ENCODE measurements at regions not wholly inside any gene's neighbourhood (a gene's known extent, or its start where the extent isn't known, plus 50 kb on each side); places are given as distances from the start of the nearest gene placed in this dataset.

DNA sequence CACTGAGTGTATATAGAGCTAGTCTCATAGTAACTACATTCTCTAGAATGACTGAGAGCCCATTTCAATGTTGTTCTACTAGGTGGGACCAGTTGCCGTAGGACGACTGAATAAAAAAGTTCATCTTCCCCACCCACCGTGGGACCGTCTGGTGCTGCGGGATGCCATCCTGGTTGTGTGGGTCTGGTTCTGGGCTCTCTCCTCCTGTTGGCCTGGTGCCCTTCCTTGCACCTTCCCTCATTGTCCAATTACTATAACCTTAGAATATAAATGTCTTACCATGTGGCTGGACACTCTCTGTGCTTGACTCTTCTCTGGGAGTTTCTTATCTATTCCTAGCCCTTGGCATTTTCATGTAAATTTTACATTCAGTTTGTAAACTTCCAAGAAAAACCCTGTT, 344.4 kb downstream of the TCERG1L start:
- Histone ChIP-seq H3K36me3 (no peaks in the 10 kb centered on the region), H3K4me3 (no peak overlapping the region), H3K9me3 (peaks cover 0 to 10% (median 0%) of the 10 kb centered on the region in 4 donors), H3K4me1 (no peaks in the 10 kb centered on the region), H3K27me3 (no peaks in the 10 kb centered on the region), H3K27ac (no peak overlapping the region)
- DNase-seq, result no peak
- TF ChIP-seq, protein P1, sequence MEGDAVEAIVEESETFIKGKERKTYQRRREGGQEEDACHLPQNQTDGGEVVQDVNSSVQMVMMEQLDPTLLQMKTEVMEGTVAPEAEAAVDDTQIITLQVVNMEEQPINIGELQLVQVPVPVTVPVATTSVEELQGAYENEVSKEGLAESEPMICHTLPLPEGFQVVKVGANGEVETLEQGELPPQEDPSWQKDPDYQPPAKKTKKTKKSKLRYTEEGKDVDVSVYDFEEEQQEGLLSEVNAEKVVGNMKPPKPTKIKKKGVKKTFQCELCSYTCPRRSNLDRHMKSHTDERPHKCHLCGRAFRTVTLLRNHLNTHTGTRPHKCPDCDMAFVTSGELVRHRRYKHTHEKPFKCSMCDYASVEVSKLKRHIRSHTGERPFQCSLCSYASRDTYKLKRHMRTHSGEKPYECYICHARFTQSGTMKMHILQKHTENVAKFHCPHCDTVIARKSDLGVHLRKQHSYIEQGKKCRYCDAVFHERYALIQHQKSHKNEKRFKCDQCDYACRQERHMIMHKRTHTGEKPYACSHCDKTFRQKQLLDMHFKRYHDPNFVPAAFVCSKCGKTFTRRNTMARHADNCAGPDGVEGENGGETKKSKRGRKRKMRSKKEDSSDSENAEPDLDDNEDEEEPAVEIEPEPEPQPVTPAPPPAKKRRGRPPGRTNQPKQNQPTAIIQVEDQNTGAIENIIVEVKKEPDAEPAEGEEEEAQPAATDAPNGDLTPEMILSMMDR (IDR thresholded peaks at IDR 0.05), result no peak
- no peak for TF ChIP-seq POLR2A (IDR thresholded peaks at IDR 0.05)

DNA sequence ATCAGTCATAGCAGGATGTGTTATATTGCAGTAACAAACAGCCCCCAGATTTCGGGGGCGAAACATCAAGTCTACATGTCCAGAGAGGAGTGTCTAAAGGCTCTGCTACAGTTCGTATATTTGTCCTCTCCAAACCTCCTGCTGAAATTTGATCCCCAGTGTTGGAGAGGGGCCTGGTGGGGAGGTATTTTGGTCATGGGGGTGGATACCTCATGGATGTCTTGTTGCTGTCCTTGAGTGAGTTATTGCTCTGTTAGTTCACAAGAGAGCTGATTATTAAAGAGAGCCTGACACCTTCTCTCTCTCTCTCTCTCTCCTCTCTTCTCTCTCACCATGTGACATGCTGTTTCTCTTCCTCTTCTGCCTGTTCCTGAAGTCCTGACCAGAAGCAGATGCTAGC, 343.7 kb downstream of the TCERG1L start:
- H3K4me1 ChIP-seq, result no peaks in the 10 kb centered on the region
- no peak overlapping the region for H3K4me3 ChIP-seq
- H3K27ac ChIP-seq, result no peak overlapping the region
- H3K9me3 ChIP-seq, result peaks cover 0 to 10% (median 0%) of the 10 kb centered on the region in 4 donors
- TF ChIP-seq POLR2A (IDR thresholded peaks at IDR 0.05), result no peak
- TF ChIP-seq, protein P1 (IDR thresholded peaks at IDR 0.05), result no peak
- H3K36me3 ChIP-seq, result no peaks in the 10 kb centered on the region
- DNase-seq, result no peak
- H3K27me3 ChIP-seq, result no peaks in the 10 kb centered on the region

DNA sequence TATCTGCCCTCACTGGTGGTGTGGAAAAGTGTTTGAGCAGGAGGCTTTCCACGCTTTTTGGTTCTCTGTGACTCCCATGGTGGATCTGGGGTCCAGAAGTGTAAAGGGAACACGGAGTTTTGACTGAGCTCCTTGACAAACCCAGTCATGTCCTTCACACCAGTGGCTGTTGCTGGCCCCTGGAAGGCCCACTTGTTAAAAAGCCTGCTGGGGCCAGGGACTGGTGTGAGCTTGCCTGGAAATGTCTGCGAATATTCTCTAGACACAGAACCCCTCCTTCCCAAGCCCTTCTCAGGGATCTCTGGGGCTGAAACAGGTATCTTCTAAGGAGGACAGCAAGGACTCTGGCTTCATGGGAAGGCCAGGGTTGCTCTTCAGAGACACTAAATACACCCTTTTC, 343.0 kb downstream of the TCERG1L start:
- H3K27me3 ChIP-seq, result no peaks in the 10 kb centered on the region
- H3K36me3 ChIP-seq, result no peaks in the 10 kb centered on the region
- H3K27ac ChIP-seq, result no peak overlapping the region
- H3K9me3 ChIP-seq, result peaks cover 0 to 9% (median 0%) of the 10 kb centered on the region in 4 donors
- H3K4me3 ChIP-seq, result no peak overlapping the region
- no peak for DNase-seq
- TF ChIP-seq, protein P1 (IDR thresholded peaks at IDR 0.05), result no peak
- TF ChIP-seq POLR2A (IDR thresholded peaks at IDR 0.05), result no peak
- H3K4me1 ChIP-seq, result no peaks in the 10 kb centered on the region

DNA sequence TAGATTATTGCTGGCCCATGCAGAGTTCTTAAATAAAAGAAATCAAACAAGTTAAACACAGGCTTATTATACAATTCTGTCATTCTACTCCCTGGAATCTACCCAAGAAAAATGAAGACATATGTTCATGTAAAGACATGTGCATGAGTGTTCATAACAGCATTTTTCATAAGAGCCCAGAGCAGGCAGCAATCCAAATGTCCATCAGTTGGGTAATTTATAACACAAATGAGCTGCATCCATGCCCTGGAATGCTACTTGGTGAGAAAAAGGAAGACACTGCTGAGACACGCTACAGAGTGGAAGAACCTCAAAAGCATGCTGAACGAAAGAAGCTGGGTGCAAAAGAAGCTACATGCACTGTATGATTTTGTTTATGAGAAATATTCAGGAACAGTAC, 342.6 kb downstream of the TCERG1L start:
- H3K4me1 ChIP-seq, result no peaks in the 10 kb centered on the region
- no peak for DNase-seq
- H3K36me3 ChIP-seq, result no peaks in the 10 kb centered on the region
- H3K27me3 ChIP-seq, result no peaks in the 10 kb centered on the region
- no peak overlapping the region for H3K27ac ChIP-seq
- H3K4me3 ChIP-seq, result no peak overlapping the region
- peaks cover 0 to 9% (median 0%) of the 10 kb centered on the region in 4 donors for H3K9me3 ChIP-seq
- TF ChIP-seq, protein P1 (IDR thresholded peaks at IDR 0.05), result no peak
- no peak for TF ChIP-seq POLR2A (IDR thresholded peaks at IDR 0.05)

DNA sequence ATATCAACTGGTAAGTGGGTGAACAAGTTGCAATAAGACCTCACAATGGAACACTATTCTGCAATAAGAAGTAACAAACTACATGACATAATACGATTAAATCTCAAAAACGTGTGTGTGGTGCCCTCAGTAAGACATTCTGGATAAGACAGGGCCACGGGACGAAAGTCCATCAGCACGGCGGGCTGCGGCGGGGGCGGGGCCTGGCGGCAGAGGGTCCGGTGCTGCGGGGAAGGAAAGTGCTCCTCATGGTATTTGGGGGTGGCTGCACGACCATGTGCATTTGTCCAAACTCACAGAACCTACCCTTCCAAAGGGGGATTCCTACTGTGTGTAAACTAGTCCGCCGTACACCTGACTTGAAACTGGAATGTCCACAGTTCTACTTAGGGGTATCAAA, 341.8 kb downstream of the TCERG1L start:
- TF ChIP-seq POLR2A (IDR thresholded peaks at IDR 0.05), result no peak
- Histone ChIP-seq H3K36me3 (no peaks in the 10 kb centered on the region), H3K9me3 (peaks cover 0 to 9% (median 0%) of the 10 kb centered on the region in 4 donors), H3K27me3 (no peaks in the 10 kb centered on the region), H3K4me3 (no peak overlapping the region), H3K4me1 (no peaks in the 10 kb centered on the region), H3K27ac (no peak overlapping the region)
- no peak for DNase-seq

DNA sequence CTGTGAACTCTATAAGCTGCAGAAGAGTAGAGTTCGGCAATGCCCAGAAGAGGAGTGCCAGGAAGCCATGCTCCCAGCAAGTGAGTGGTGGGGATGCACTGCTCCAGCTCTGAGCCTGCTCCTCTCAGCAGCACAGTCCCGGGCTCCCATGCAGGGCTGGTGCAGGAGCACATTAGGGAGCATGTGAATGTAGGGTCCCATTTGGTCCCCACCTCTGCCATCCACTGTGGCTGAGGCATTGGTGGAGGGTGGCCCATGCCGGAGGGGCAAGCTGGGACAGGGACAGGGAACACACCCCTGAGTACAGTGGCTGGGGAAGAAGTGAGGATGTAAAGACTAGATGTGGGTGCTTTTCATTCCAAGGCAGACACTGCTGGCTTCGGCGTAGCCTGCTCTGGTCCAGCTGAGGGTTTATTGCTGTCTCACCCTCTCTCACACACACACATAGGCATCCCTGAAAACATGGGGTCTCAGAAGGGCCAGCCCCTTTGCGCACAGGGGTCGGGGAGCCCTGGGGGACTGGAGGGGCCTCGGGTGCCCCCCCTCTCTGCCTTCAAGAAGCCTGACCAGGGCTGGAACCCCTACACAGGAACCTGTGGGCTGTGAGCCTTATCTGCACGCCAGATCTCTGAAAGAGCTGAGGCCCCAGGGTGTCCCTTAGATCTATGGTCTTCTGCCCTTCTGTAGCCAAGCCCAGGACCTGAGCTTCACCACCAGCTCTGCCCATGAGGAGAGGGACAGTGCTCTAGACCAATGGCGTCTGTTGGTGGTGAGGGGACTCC, 341.0 kb downstream of the TCERG1L start:
- DNase-seq, result no peak
- H3K36me3 ChIP-seq, result no peaks in the 10 kb centered on the region
- H3K4me3 ChIP-seq, result no peak overlapping the region
- H3K27me3 ChIP-seq, result no peaks in the 10 kb centered on the region
- H3K4me1 ChIP-seq, result no peaks in the 10 kb centered on the region
- H3K9me3 ChIP-seq, result peaks cover 0 to 9% (median 0%) of the 10 kb centered on the region in 4 donors
- TF ChIP-seq, protein P1 (IDR thresholded peaks at IDR 0.05), result no peak
- no peak for TF ChIP-seq POLR2A (IDR thresholded peaks at IDR 0.05)
- no peak overlapping the region for H3K27ac ChIP-seq

Measured in Peyer's patch (tissue), 4 donors.